MCF 10A (cell line): ENCODE measurements at regions not wholly inside any gene's neighbourhood (a gene's known extent, or its start where the extent isn't known, plus 50 kb on each side); places are given as distances from the start of the nearest gene placed in this dataset.

Experiments
- BruUV-seq: library from RNA; stranded (reverse); fragments of 400-500 nt; replicated peaks from 2 replicates; lab custom pipeline; 2021; lab: Mats Ljungman, UMichigan
- CTCF ChIA-PET: fragments of 300-600 bp; sonication (Branson Sonifier 250); formaldehyde crosslinking; extraction: SDS; loops from one replicate; lab custom pipeline; 2021; ENCODE audit warnings: antibody characterized with exemption, inconsistent platforms; lab: Yijun Ruan, JAX
- POLR2A ChIA-PET: fragments of 300-600, 350-650 bp; sonication (Branson Sonifier 250); formaldehyde crosslinking; extraction: SDS; loops from one replicate; lab custom pipeline; 2020; ENCODE audit warnings: antibody characterized with exemption, inconsistent platforms; lab: Yijun Ruan, JAX
- DNase-seq: peaks from one replicate; pipeline ENCODE4 v3.0.0-alpha.2; 2018; ENCODE audit not compliant: unreplicated experiment
- H3K27ac Mint-ChIP-seq: one replicate; pipeline ENCODE4 v1.8.0; 2022; ENCODE audit warnings: mild to moderate bottlenecking, low read depth, mixed read lengths; ENCODE audit not compliant: unreplicated experiment
- H3K27me3 Mint-ChIP-seq: one replicate; pipeline ENCODE4 v1.8.0; 2022; ENCODE audit warnings: mixed read lengths; ENCODE audit not compliant: insufficient read depth, unreplicated experiment
- H3K36me3 Mint-ChIP-seq: one replicate; pipeline ENCODE4 v1.8.0; 2022; ENCODE audit warnings: mild to moderate bottlenecking, moderate library complexity, mixed read lengths; ENCODE audit not compliant: insufficient read depth, unreplicated experiment
- H3K4me1 Mint-ChIP-seq: one replicate; pipeline ENCODE4 v1.8.0; 2022; ENCODE audit warnings: mixed read lengths; ENCODE audit not compliant: insufficient read depth, unreplicated experiment
- H3K4me3 Mint-ChIP-seq: one replicate; pipeline ENCODE4 v1.8.0; 2022; ENCODE audit warnings: mild to moderate bottlenecking, moderate library complexity, mixed read lengths; ENCODE audit not compliant: unreplicated experiment
- H3K9me3 Mint-ChIP-seq: one replicate; pipeline ENCODE4 v1.8.0; 2022; ENCODE audit warnings: mixed read lengths; ENCODE audit not compliant: unreplicated experiment
- CTCF ChIP-seq: fragments of 200-600 bp; IDR thresholded peaks from one replicate; pipeline ENCODE4 v1.8.0; 2022; ENCODE audit warnings: antibody characterized with exemption, mild to moderate bottlenecking; ENCODE audit not compliant: unreplicated experiment
- intact Hi-C: fragments of 100-400 bp; cut with micrococcal nuclease; formaldehyde crosslinking; loops from 2 replicates; pipeline ENCODE4 v1.14.1; 2022

- H3K27ac Mint-ChIP-seq, result no peak overlapping the region
- ChIA-PET POLR2A (no interaction called here), CTCF (no interaction called here)
- no peaks in the 10 kb centered on the region for H3K4me1 Mint-ChIP-seq
- H3K4me3 Mint-ChIP-seq, result no peak overlapping the region
- no peaks in the 10 kb centered on the region for H3K36me3 Mint-ChIP-seq
- no peak for TF ChIP-seq CTCF
- intact Hi-C loops, result no loop called here
- H3K9me3 Mint-ChIP-seq, result no peaks in the 10 kb centered on the region
- no peak for DNase-seq
- H3K27me3 Mint-ChIP-seq, result peaks cover 79% of the 10 kb centered on the region
- no TSS peak for BruUV-seq
These were observed 309.8 kb upstream of the HAND2 start for GRCh38 chr4:173839865-173840264.

GRCh38 chr4:173837517-173837916 lies 307.5 kb upstream of the HAND2 start:
- no peak for DNase-seq
- no peaks in the 10 kb centered on the region for H3K9me3 Mint-ChIP-seq
- no peaks in the 10 kb centered on the region for H3K36me3 Mint-ChIP-seq
- no peak overlapping the region for H3K27ac Mint-ChIP-seq
- BruUV-seq, result no TSS peak
- H3K4me3 Mint-ChIP-seq, result no peak overlapping the region
- no peaks in the 10 kb centered on the region for H3K4me1 Mint-ChIP-seq
- CTCF ChIA-PET, result no interaction called here
- intact Hi-C loops, result no loop called here
- H3K27me3 Mint-ChIP-seq, result peaks cover 71% of the 10 kb centered on the region
- no peak for TF ChIP-seq CTCF
- POLR2A ChIA-PET, result no interaction called here

- intact Hi-C loops, result no loop called here
- no peak overlapping the region for H3K27ac Mint-ChIP-seq
- no TSS peak for BruUV-seq
- ChIA-PET POLR2A (no interaction called here), CTCF (interaction anchor here (0.6 kb wide), 1 partner anchor 154 kb away, joined by 3 read pairs; no protein-coding TSS in a partner anchor)
- H3K4me1 Mint-ChIP-seq, result no peaks in the 10 kb centered on the region
- H3K36me3 Mint-ChIP-seq, result no peaks in the 10 kb centered on the region
- peaks cover 77% of the 10 kb centered on the region for H3K27me3 Mint-ChIP-seq
- DNase-seq, result peak; percentile 19
- no peak for TF ChIP-seq CTCF
- no peaks in the 10 kb centered on the region for H3K9me3 Mint-ChIP-seq
- H3K4me3 Mint-ChIP-seq, result no peak overlapping the region
These were observed 305.9 kb upstream of the HAND2 start for GRCh38 chr4:173835903-173836302.

GRCh38 chr4:173834151-173834550 lies 304.1 kb upstream of the HAND2 start:
- Mint-ChIP-seq H3K27me3 (peaks cover 73% of the 10 kb centered on the region), H3K27ac (no peak overlapping the region), H3K4me1 (no peaks in the 10 kb centered on the region), H3K9me3 (no peaks in the 10 kb centered on the region), H3K36me3 (no peaks in the 10 kb centered on the region), H3K4me3 (no peak overlapping the region)
- TF ChIP-seq CTCF, result no peak
- CTCF ChIA-PET, result no interaction called here
- POLR2A ChIA-PET, result no interaction called here
- intact Hi-C loops, result no loop called here
- BruUV-seq, result no TSS peak
- no peak for DNase-seq
